ENCODE measurements at regions not wholly inside any gene's neighbourhood (a gene's known extent, or its start where the extent isn't known, plus 50 kb on each side); places are given as distances from the start of the nearest gene placed in this dataset.

DNA sequence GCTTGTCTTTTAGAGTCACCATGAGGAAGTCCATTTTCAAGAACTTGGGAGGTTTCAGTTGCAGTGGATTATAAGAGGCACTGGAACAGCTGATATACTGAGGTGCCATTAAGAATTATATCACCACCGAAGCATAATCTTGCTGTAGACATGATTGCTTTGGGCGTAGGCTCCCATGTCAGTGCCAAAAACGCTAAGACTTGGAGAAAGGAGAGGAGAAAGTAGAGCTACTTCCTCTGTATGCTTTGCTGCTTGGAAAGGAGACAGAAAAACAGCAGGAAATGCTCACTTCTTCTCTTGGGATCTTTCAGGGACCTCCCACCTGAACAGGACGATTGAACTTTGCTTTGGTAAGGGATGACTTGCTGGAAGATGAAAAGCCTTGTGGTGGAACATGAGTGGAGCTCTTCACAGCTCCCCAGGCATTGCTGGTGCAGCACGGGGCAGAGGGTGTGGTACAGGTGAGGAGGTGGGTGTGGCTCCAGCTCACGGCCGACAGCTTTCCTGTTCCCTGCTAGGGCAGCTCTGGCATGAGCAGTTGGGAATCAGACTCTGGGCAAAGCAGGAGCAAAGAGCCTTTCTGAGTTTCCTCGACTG lies 190.4 kb upstream of the JAG1 start:
- no peak overlapping the region for H3K27ac Mint-ChIP-seq
- H3K9me3 Mint-ChIP-seq: peaks cover 0 to 19% of the 10 kb centered on the region in 2 donors
- DNase-seq (no peak), ATAC-seq (replicated peaks) (no peak)
- H3K36me3 Mint-ChIP-seq (ENCODE audit: insufficient read depth): no peaks in the 10 kb centered on the region
- H3K27me3 Mint-ChIP-seq: no peaks in the 10 kb centered on the region
- no peaks in the 10 kb centered on the region for H3K4me1 Mint-ChIP-seq (ENCODE audit: low read depth in 2 of 2)
- no peak overlapping the region for H3K4me3 Mint-ChIP-seq

DNA sequence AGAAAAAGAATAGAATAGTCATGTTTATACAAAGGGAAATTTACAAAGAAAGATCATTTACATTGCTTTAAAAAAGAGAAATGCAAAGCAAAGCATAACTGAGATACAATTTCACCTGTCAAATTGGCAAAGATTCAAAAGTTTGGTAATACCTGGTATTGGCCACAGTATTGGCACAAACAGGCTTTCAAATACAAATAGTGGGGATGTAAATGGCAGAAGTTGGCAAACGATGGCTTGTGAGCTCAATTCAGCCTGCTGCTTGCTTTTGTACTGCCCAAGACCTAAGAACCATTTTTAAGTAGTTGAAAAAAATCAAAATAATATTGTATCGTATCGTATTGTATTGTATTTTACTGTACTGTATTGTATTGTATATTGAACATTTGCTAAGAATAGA lies 194.5 kb upstream of the JAG1 start:
- no peaks in the 10 kb centered on the region for H3K36me3 Mint-ChIP-seq (ENCODE audit: insufficient read depth)

DNA sequence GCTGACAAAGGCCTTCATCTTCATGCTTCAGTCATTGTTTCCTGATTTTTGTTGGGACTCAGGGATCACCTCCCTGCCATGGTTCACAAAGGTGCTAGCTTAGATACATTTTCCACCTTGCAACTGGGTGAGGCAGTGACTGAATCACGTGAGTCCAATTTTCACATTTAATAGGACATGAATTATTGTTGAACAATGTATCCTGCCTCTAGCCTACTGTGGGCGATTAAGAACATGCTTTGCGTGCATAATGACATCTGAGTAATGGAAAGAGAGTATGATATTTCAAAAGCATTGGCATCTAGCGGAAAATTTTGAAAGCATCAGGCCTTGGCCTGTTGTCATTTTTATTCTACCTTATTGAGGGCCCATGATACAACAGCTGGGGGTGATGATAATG lies 199.2 kb upstream of the JAG1 start:
- H3K36me3 Mint-ChIP-seq (ENCODE audit: insufficient read depth): no peaks in the 10 kb centered on the region
- no peaks in the 10 kb centered on the region for H3K4me1 Mint-ChIP-seq (ENCODE audit: low read depth in 2 of 2)
- H3K9me3 Mint-ChIP-seq: peaks cover 0 to 3% of the 10 kb centered on the region in 2 donors
- DNase-seq (no peak), ATAC-seq (replicated peaks) (no peak)
- no peak overlapping the region for H3K4me3 Mint-ChIP-seq
- H3K27ac Mint-ChIP-seq: no peak overlapping the region
- H3K27me3 Mint-ChIP-seq: no peaks in the 10 kb centered on the region

More for the DNA sequence above, 194.5 kb upstream of the JAG1 start:
- no peak overlapping the region for H3K4me3 Mint-ChIP-seq
- DNase-seq (no peak), ATAC-seq (replicated peaks) (no peak)
- H3K4me1 Mint-ChIP-seq (ENCODE audit: low read depth in 2 of 2): no peaks in the 10 kb centered on the region
- H3K27me3 Mint-ChIP-seq: no peaks in the 10 kb centered on the region
- no peak overlapping the region for H3K27ac Mint-ChIP-seq
- H3K9me3 Mint-ChIP-seq: peaks cover 1 to 8% of the 10 kb centered on the region in 2 donors

DNA sequence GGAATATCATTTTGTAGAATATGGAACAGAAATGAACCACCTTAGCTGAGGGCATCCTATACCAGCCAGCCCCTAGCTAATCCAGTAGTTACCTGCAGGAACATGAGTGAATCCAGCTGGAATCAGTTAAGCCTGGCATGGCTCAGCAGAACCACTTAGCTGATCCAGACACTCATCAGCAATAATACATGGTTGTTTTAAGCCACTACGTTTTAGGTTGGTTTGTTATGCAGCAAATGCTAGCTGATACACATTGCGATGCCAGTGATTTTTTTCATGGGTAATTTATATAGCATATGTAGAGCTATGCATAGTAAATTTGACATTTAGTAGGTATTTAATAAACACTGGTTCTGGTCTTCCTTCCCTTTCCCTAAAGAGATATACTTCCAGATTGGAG lies 201.9 kb upstream of the JAG1 start:
- ATAC-seq (replicated peaks) (no peak), DNase-seq (no peak)
- Mint-ChIP-seq H3K4me3 (no peak overlapping the region), H3K27ac (no peak overlapping the region), H3K27me3 (no peaks in the 10 kb centered on the region), H3K36me3 (ENCODE audit: insufficient read depth) (no peaks in the 10 kb centered on the region), H3K4me1 (ENCODE audit: low read depth in 2 of 2) (no peaks in the 10 kb centered on the region), H3K9me3 (peaks cover 0 to 4% of the 10 kb centered on the region in 2 donors)

DNA sequence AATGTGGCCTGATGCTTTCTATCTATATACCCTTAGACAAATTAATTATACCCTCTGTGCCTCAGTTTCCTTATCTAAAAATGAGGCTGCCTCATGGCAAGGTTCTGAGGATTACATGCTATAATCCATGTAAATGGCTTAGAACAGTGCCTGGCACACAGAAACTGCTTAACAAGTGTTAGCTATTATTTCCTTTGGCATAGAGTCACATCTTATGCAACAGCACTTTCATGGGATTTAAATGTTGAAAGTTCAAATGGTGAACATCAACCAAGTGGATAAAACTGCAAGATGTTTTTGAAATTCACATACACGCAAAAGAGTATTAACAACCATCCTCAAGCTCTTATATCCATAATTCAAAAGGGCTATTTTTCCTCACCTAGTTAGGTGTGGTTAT lies 202.8 kb upstream of the JAG1 start:
- H3K4me3 Mint-ChIP-seq: no peak overlapping the region
- no peaks in the 10 kb centered on the region for H3K36me3 Mint-ChIP-seq (ENCODE audit: insufficient read depth)

DNA sequence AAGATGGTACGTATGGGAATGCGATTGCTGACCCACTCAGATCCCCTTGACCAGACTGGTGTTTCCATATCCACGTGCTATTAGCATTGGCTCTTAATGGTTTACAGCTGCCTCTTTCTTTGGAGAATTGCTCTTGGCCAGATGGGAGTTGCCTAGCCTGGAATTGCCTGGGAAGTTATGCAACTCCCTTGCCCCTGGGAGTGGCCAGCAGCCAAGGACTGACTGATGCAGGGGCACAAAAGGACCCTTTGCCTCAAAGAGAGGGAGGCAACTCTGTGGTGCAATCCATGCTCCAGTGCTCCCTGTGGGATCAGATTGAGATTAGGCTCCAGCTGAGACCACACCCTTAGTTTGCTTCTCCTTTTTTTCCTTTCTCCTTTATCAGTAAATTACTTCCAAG lies 203.5 kb upstream of the JAG1 start:
- Mint-ChIP-seq H3K9me3 (peaks cover 0 to 4% of the 10 kb centered on the region in 2 donors), H3K4me3 (no peak overlapping the region), H3K27ac (no peak overlapping the region), H3K4me1 (ENCODE audit: low read depth in 2 of 2) (no peaks in the 10 kb centered on the region), H3K27me3 (no peaks in the 10 kb centered on the region), H3K36me3 (ENCODE audit: insufficient read depth) (no peaks in the 10 kb centered on the region)
- DNase-seq (no peak), ATAC-seq (replicated peaks) (no peak)

More for the DNA sequence above, 202.8 kb upstream of the JAG1 start:
- ATAC-seq (replicated peaks): no peak
- peaks cover 0 to 4% of the 10 kb centered on the region in 2 donors for H3K9me3 Mint-ChIP-seq
- no peaks in the 10 kb centered on the region for H3K4me1 Mint-ChIP-seq (ENCODE audit: low read depth in 2 of 2)
- no peak overlapping the region for H3K27ac Mint-ChIP-seq
- H3K27me3 Mint-ChIP-seq: no peaks in the 10 kb centered on the region
- no peak for DNase-seq

DNA sequence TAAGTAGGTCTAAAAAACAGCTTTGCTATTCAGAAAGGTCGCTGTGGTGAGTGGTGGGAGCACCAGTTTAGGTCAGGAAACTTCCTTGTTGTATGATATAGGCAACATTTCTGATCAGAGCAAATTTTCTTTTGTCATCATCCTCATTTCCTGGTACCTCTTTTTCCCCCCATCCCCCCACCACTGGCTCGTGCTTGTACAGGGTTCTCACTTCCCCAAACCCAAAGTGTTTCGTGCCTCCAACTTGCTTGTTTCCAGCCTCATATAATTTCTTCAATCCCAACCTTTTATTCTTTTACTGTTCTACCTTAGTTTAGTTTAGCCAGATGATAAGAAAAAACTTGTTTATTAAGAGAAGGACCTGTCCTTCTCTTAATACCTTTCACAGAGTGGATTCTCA lies 209.4 kb upstream of the JAG1 start:
- Mint-ChIP-seq H3K4me1 (ENCODE audit: low read depth in 2 of 2) (no peaks in the 10 kb centered on the region), H3K9me3 (peaks cover 5% of the 10 kb centered on the region in 2 donors), H3K27me3 (no peaks in the 10 kb centered on the region), H3K36me3 (ENCODE audit: insufficient read depth) (no peaks in the 10 kb centered on the region), H3K27ac (no peak overlapping the region), H3K4me3 (no peak overlapping the region)
- ATAC-seq (replicated peaks): no peak
- no peak for DNase-seq

DNA sequence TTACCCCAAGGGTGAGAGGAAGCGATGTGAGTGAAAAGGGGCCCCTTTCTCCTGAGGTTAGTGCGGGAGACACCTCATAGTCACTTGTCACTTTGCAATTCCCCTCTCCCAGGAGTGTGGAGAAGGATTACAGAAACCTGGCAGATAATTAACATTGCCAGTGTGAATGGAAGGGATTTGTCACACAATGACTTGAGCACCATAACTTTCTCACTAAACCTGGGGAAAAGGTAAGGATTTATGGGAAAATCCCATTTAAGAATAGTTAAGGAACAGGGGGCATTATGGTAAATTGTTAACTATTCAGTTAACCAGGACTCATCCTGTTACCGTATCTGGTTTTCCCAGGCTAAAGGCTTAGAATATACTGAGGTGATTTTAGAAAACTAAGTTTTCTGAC lies 219.5 kb upstream of the JAG1 start:
- ATAC-seq (replicated peaks): no peak
- DNase-seq: no peak
- H3K27me3 Mint-ChIP-seq: no peaks in the 10 kb centered on the region
- H3K9me3 Mint-ChIP-seq: peaks cover 0 to 4% of the 10 kb centered on the region in 2 donors
- H3K4me1 Mint-ChIP-seq (ENCODE audit: low read depth in 2 of 2): no peaks in the 10 kb centered on the region
- no peaks in the 10 kb centered on the region for H3K36me3 Mint-ChIP-seq (ENCODE audit: insufficient read depth)
- no peak overlapping the region for H3K27ac Mint-ChIP-seq
- no peak overlapping the region for H3K4me3 Mint-ChIP-seq

DNA sequence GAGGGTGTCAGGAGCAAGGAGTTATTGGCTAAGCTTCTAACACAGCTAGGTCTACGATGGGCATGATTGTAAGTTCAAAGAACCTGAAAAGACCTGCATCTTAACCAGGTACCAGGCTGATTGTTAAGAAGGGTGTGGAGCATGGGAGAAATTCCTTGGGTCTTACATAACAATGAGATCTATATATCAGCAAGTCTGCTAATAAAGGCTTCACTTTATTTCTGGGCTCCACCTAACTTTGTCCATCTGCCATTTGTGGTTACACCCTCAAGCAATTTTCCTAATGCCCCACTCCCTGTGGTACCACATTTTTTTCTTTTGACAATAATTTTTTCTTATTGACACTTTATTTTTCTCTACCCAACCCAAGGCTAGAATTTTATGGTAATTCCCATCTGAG lies 223.5 kb upstream of the JAG1 start:
- Mint-ChIP-seq H3K4me1 (ENCODE audit: low read depth in 2 of 2) (no peaks in the 10 kb centered on the region), H3K9me3 (peaks cover 0 to 6% of the 10 kb centered on the region in 2 donors), H3K27ac (no peak overlapping the region), H3K36me3 (ENCODE audit: insufficient read depth) (no peaks in the 10 kb centered on the region), H3K27me3 (no peaks in the 10 kb centered on the region), H3K4me3 (no peak overlapping the region)
- ATAC-seq (replicated peaks) (no peak), DNase-seq (no peak)

DNA sequence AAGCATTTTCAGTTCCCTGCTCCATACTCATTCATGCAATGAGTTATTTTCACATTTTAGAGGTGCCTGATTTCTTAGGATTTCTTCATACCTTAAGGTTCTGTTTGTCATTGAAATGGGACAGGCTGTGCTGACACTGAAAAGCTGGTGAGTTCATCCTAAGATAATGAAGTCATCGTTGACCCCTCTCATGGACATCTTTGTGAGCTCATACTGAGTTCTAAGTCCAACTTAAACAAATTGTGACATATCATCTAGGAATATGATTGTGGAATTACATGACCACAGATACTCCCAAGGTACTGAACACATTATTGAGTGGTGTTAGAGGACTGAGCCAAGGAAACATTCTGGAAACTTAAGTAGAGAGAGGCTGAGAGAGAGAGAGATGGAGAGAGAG lies 224.8 kb upstream of the JAG1 start:
- Mint-ChIP-seq H3K36me3 (ENCODE audit: insufficient read depth) (no peaks in the 10 kb centered on the region), H3K27me3 (no peaks in the 10 kb centered on the region), H3K4me1 (ENCODE audit: low read depth in 2 of 2) (no peaks in the 10 kb centered on the region), H3K4me3 (no peak overlapping the region), H3K9me3 (peaks cover 0 to 6% of the 10 kb centered on the region in 2 donors), H3K27ac (no peak overlapping the region)
- DNase-seq (no peak), ATAC-seq (replicated peaks) (no peak)

DNA sequence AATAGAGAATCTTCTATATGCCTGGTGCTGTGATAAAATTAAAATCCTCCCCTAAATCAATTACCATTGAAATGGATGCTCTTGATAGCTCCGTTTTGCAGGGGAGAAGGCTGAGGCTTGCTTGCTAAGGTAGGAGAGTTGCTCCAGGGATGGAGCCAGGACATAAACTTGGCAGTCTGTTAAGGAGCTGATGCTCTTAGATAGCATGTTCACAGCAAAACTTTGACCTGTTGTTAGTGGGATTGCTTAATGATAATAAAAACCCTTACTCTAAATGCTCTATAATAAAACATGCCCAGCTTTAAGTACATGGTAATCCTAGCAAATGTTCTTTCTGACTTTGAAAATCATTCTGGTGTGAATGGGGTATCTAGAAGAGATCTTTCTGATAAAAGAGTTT lies 228.4 kb upstream of the JAG1 start:
- Mint-ChIP-seq H3K4me1 (ENCODE audit: low read depth in 2 of 2) (no peaks in the 10 kb centered on the region), H3K4me3 (no peak overlapping the region), H3K27me3 (no peaks in the 10 kb centered on the region), H3K36me3 (ENCODE audit: insufficient read depth) (no peaks in the 10 kb centered on the region), H3K27ac (no peak overlapping the region), H3K9me3 (peaks cover 0 to 6% of the 10 kb centered on the region in 2 donors)
- ATAC-seq (replicated peaks) (no peak), DNase-seq (no peak)

DNA sequence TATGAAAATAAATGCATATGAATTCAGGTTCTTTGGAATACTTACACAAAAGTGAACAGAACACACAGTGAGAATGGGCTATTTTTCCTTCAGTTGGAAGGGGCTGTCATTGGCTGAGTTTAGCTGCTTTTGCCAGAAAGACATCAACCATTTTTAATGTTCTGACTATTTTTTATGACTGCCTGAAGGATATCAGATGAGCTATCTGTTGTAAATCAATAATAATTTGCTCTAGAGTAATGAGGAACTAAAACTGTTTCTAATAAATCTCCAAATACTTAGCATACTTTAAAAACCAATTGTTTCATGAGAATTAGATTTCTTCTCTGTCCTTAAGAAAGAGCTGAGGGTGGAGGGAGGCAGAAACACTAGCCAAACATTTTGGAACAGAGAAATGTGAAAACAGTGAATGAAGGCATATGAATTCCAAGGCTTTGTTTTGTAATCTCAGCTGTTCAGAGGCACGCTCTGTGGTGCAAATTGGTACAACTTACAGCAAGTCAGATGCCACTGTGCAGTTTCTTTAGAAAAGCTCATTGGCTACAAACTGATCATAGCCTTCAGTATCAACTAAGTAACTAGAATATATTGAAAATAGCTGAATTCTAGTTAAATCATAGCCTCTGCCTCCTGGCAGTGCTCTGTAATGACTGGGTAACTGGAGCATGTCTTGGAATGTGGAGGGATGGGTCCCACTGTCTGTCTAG lies 228.9 kb upstream of the JAG1 start:
- no peak overlapping the region for H3K4me3 Mint-ChIP-seq
- no peaks in the 10 kb centered on the region for H3K36me3 Mint-ChIP-seq (ENCODE audit: insufficient read depth)
- no peaks in the 10 kb centered on the region for H3K4me1 Mint-ChIP-seq (ENCODE audit: low read depth in 2 of 2)
- ATAC-seq (replicated peaks) (no peak), DNase-seq (no peak)
- no peaks in the 10 kb centered on the region for H3K27me3 Mint-ChIP-seq
- peaks cover 0 to 6% of the 10 kb centered on the region in 2 donors for H3K9me3 Mint-ChIP-seq
- H3K27ac Mint-ChIP-seq: no peak overlapping the region

DNA sequence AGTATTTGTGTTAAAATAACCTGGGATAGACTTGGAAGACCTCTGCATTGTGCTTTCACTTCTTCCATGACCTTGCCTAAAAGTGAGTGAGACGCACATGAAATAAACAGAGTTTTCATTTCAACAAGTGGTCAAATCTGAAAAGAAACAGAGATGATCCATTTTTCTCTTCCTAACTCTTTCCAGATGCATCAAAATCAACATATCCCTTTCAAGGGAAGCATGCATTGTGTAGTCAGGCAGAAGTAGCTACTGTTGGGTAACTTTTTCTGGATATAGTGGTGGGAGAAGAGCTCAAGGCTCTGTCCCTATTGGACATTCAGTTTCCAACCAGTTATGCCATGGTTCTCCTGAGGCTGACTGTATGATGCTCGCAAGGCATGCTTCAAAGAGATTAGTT lies 233.0 kb upstream of the JAG1 start:
- Mint-ChIP-seq H3K4me3 (no peak overlapping the region), H3K9me3 (peaks cover 3 to 7% of the 10 kb centered on the region in 2 donors), H3K27me3 (no peaks in the 10 kb centered on the region), H3K36me3 (ENCODE audit: insufficient read depth) (no peaks in the 10 kb centered on the region), H3K27ac (no peak overlapping the region), H3K4me1 (ENCODE audit: low read depth in 2 of 2) (no peaks in the 10 kb centered on the region)
- DNase-seq (no peak), ATAC-seq (replicated peaks) (no peak)

DNA sequence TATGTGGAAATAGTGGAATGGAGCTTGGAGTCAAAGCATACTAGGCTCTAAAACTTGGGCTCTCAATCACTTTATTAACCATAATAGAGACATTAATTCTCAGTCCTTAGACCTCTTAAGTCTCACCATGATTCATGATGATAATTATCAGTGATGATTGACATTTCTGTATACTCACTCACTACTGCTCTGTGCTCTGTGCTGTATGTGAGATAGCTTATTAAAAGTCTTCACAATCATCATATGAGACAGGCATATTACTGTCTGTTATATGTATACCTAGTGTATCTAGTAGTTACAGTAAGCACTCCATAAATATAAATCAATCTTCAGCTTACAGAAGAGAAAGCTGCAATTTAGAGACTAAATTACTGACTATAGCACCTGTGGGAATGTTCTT lies 236.0 kb upstream of the JAG1 start:
- no peak overlapping the region for H3K27ac Mint-ChIP-seq
- no peak overlapping the region for H3K4me3 Mint-ChIP-seq
- no peaks in the 10 kb centered on the region for H3K4me1 Mint-ChIP-seq (ENCODE audit: low read depth in 2 of 2)
- no peaks in the 10 kb centered on the region for H3K27me3 Mint-ChIP-seq
- H3K9me3 Mint-ChIP-seq: peaks cover 4 to 7% of the 10 kb centered on the region in 2 donors
- H3K36me3 Mint-ChIP-seq (ENCODE audit: insufficient read depth): no peaks in the 10 kb centered on the region
- ATAC-seq (replicated peaks) (no peak), DNase-seq (no peak)

Data from effector memory CD8-positive, alpha-beta T cell (primary cell).